KOPT-K1 (cell line): ENCODE measurements at regions not wholly inside any gene's neighbourhood (a gene's known extent, or its start where the extent isn't known, plus 50 kb on each side); places are given as distances from the start of the nearest gene placed in this dataset.
"Not testable (repeated sequence)": the region's sequence is repeated elsewhere in the genome, so short reads cannot be mapped to it uniquely, and the experiment has no call there.

ENCODE experiments used
- H3K27ac ChIP-seq: fragments of 200-600 bp; sonication (generic); 2 replicates; pipeline ENCODE4 v1.5.1; 2016; ENCODE audit warnings: antibody characterized with exemption, mild to moderate bottlenecking, low read depth, low read length; ENCODE audit not compliant: poor library complexity, severe bottlenecking
- H3K36me3 ChIP-seq: fragments of 200-600 bp; sonication (generic); 2 replicates; pipeline ENCODE4 v1.5.1; 2017; ENCODE audit warnings: antibody characterized with exemption, mild to moderate bottlenecking, low read length, moderate library complexity; ENCODE audit not compliant: insufficient read depth
- H3K9me3 ChIP-seq: fragments of 200-600 bp; sonication (generic); 2 replicates; pipeline ENCODE4 v1.5.1; 2017; ENCODE audit warnings: antibody characterized with exemption, low read length, mild to moderate bottlenecking; ENCODE audit not compliant: insufficient read depth, poor library complexity, severe bottlenecking

DNA sequence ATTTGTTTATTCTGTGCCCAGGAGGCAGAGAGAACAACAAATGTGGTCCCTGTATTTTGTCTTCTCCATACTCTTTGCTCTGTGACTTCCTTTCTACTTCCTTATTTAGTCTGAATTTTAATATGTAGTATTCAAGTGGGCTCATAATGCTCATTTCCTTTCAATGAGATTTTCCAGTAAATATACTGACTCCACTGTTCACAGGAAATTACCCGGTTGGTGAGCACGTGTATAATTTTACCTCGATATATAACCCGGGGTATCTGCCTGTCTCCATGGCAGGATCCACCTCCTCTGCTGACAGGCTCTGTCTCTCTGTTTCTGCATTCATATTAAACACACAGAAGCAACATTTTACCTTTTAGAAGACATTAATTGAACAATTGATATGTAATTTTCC is 166.0 kb downstream of the SLC38A4 start:
- no peaks in the 10 kb centered on the region for H3K9me3 ChIP-seq
- no peak overlapping the region for H3K27ac ChIP-seq
- no peaks in the 10 kb centered on the region for H3K36me3 ChIP-seq

GRCh38 chr12:46659032-46659650 is 166.7 kb downstream of the SLC38A4 start:
- Histone ChIP-seq H3K36me3 (no peaks in the 10 kb centered on the region), H3K27ac (no peak overlapping the region), H3K9me3 (no peaks in the 10 kb centered on the region)

DNA sequence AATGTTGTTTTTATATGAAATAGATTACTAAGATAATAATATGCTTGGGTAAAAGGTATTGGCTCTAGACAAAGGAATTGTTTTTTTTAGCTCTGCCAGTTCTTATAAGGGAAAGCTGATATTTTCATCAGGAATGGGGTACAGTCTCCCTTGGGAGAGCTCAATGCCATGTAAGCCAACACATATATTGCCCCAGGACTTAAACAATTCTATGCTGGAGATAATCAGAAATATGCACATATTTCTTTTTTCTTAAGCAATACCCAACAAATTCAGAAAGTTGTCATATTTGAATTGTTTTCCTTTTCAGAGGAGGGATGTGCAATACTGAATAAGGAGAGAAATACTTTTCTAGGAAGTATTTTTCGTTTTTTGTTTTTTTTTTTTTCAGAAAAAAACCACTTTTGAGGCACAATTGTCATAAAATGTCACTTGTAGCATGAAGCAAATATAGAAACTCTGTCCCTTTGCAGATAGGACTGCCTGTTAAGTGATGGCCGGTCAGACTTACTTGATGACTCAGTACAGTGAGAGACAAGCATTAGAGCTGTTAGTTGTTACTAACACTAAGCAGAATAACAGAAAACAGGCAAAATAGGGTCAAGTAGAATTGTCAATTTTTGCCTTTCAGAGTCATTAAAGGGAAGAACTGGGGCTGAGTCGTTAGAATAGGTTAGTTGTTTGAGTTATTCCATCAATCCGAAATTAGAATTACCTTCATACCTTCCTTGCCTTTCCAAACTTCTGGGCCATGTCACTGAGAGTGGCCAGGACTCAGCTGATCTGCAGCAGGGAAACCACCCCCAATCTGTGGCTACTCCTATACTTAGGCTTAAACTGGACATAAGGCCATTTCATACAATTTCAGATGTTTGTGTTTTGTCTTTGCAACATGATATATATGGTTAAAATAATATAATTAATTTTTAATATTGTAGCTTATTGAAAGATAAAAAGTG is 168.1 kb downstream of the SLC38A4 start:
- H3K9me3 ChIP-seq: no peaks in the 10 kb centered on the region
- H3K27ac ChIP-seq: no peak overlapping the region
- no peaks in the 10 kb centered on the region for H3K36me3 ChIP-seq

- H3K36me3 ChIP-seq, H3K9me3 ChIP-seq, H3K27ac ChIP-seq: not testable (repeated sequence)
These were observed 169.8 kb downstream of the SLC38A4 start for GRCh38 chr12:46655984-46656383.

- Histone ChIP-seq H3K36me3 (no peaks in the 10 kb centered on the region), H3K27ac (no peak overlapping the region), H3K9me3 (peaks cover 3% of the 10 kb centered on the region)
These were observed 172.5 kb downstream of the SLC38A4 start for GRCh38 chr12:46653311-46653710.

- H3K36me3 ChIP-seq: no peaks in the 10 kb centered on the region
- no peak overlapping the region for H3K27ac ChIP-seq
- peaks cover 9% of the 10 kb centered on the region for H3K9me3 ChIP-seq
These were observed 173.1 kb downstream of the SLC38A4 start for GRCh38 chr12:46652692-46653091.

DNA sequence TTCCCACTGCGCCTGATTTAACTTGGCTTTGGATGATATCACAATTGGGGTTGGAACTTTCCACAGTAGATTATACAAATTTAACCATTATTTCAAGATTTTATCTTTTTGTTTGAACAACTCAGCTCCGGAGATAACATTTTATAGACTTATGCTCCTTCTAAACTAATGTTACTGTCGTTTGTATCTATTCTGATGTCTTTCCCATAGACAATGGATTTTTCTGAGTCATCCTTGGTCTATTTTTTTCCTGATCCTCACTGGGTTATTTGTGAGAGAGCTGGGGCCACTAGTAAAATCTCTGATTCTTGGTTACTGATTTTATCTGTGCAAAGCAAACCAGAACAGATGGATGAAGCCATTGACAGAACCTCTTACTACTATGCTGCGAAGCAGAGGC is 175.1 kb downstream of the SLC38A4 start:
- H3K9me3 ChIP-seq: peaks cover 19% of the 10 kb centered on the region
- no peaks in the 10 kb centered on the region for H3K36me3 ChIP-seq
- no peak overlapping the region for H3K27ac ChIP-seq

DNA sequence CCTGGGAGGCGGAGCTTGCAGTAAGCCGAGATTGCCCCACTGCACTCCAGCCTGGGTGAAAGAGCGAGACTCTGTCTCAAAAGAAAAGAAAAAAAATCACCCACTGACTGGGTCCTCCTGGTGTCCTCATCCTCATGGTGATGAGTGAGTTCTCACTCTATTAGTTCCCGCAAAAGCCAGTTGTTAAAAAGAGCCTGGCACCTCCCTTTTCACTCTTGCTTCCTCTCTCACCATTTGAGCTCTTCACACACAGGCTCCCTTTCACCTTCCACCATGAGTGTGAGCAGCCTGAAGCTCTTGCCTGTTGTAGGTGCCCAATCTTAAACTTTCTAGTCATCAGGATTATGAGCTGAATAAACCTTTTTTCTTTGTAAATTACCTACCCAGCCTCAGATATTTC is 176.4 kb downstream of the SLC38A4 start:
- H3K9me3 ChIP-seq: peaks cover 19% of the 10 kb centered on the region
- H3K36me3 ChIP-seq: no peaks in the 10 kb centered on the region
- no peak overlapping the region for H3K27ac ChIP-seq

- Histone ChIP-seq H3K36me3 (no peaks in the 10 kb centered on the region), H3K27ac (no peak overlapping the region), H3K9me3 (peaks cover 23% of the 10 kb centered on the region)
These were observed 178.8 kb downstream of the SLC38A4 start for GRCh38 chr12:46647034-46647433.

- H3K27ac ChIP-seq, H3K36me3 ChIP-seq: not testable (repeated sequence)
- H3K9me3 ChIP-seq: peaks cover 50% of the 10 kb centered on the region
These were observed 184.1 kb downstream of the SLC38A4 start for GRCh38 chr12:46641649-46642048.

DNA sequence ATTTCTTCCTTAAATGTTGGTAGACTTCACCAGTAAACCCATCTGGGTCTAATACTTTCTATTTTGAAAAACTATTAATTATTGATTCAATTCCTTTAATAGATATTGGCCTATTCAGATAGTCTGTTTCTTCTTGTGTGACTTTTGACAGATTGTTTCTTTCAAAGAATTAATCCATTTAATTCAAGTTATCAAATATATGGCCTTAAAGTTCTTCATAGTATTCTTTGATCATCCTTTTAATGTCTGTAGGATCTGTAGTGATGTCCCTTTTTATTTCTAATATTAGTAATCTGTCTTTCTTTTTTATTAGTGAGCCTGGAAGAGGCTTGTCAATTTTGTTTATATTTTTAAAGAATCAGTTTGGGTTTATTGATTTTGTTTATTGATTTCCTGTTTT is 190.0 kb downstream of the SLC38A4 start:
- H3K9me3 ChIP-seq: peaks cover 47% of the 10 kb centered on the region
- no peak overlapping the region for H3K27ac ChIP-seq
- H3K36me3 ChIP-seq: no peaks in the 10 kb centered on the region

DNA sequence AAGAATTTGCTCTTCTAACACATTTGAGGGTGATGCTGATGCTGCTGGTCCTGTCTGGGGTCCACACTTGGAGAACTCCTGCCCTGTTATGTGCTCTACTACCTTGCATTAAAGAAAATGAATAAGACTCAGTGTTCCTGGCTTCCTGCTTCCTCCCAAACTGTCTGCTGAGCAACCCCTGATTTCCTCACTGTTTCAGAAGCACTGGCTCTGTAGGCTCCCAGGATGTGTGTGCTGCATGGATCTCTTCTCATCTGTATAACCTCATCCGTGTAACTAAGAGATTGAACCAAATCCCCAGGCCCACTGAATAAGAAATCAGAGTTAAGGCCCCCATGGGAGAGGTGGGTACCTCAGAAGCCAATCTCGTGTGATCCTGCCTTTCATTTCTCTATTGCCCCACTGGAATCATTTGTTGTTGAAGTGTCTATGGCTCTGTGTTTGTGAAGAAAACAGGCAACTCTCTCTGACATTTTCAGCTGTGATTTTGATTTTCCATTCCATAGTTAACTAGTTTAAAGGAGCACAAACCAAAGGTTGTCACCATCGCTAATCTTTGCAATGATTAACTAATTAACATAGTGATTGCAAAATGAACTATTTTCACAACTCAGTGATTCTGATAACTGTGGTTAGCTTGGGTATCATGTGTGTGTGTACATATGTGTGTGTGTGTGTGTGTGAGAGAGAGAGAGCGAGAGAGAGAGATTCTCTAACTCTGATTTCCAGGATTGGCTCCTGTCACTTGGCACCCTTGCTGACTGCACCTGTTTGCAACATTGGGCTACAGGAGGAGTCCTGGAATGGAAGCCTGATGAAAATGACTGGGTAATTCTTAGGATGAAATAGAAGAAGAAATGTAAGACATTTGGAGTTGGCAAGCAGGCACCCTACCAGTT is 196.2 kb downstream of the SLC38A4 start:
- H3K9me3 ChIP-seq: peaks cover 4% of the 10 kb centered on the region
- no peak overlapping the region for H3K27ac ChIP-seq
- H3K36me3 ChIP-seq: no peaks in the 10 kb centered on the region

- Histone ChIP-seq H3K27ac (no peak overlapping the region), H3K36me3 (no peaks in the 10 kb centered on the region), H3K9me3 (no peaks in the 10 kb centered on the region)
These were observed 197.6 kb downstream of the SLC38A4 start for GRCh38 chr12:46628176-46628575.

DNA sequence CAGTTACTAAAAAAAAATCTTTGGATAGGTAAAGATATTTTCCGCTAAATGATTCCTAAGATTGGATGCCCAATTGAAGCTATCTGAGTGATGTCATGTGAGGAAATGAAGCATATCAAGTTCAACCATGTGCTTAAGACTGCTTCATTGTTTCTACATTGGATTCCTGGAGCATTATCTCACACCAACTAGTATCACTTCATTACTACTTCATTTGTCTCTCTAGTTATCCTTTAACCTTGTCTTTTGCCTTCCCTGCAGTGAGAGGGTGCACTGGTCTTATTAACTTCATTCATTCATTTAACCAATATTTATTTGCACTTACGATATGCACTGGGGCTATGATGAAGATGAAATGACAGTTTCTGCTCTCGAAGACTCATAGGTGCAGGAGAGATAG is 198.1 kb downstream of the SLC38A4 start:
- H3K27ac ChIP-seq: no peak overlapping the region
- H3K36me3 ChIP-seq: no peaks in the 10 kb centered on the region
- no peaks in the 10 kb centered on the region for H3K9me3 ChIP-seq

- peaks cover 27% of the 10 kb centered on the region for H3K9me3 ChIP-seq
- not testable (repeated sequence) for H3K36me3 ChIP-seq, H3K27ac ChIP-seq
These were observed 206.3 kb downstream of the SLC38A4 start for GRCh38 chr12:46619474-46619873.
